Ishikawa (cell line): ENCODE measurements at regions not wholly inside any gene's neighbourhood (a gene's known extent, or its start where the extent isn't known, plus 50 kb on each side); places are given as distances from the start of the nearest gene placed in this dataset.

ENCODE experiments used
- CREB1 ChIP-seq: IDR thresholded peaks from 2 replicates; pipeline ENCODE4 v1.6.1; 2012; ENCODE audit warnings: low read depth
- EGR1 ChIP-seq: IDR thresholded peaks from 2 replicates; pipeline ENCODE4 v1.6.1; 2012
- EP300 ChIP-seq: IDR thresholded peaks from 2 replicates; pipeline ENCODE4 v1.6.1; 2012; ENCODE audit warnings: borderline replicate concordance
- FOXM1 ChIP-seq: IDR thresholded peaks from 2 replicates; pipeline ENCODE4 v1.6.1; 2012; ENCODE audit warnings: low read depth, borderline replicate concordance
- NFIC ChIP-seq: IDR thresholded peaks from 2 replicates; pipeline ENCODE4 v1.6.1; 2012
- RAD21 ChIP-seq: IDR thresholded peaks from 2 replicates; pipeline ENCODE4 v1.6.1; 2012; ENCODE audit warnings: low read depth
- REST ChIP-seq: IDR thresholded peaks from 2 replicates; pipeline ENCODE4 v1.6.1; 2012; ENCODE audit warnings: low read depth, mild to moderate bottlenecking
- TAF1 ChIP-seq: IDR thresholded peaks from 2 replicates; pipeline ENCODE4 v1.6.1; 2012; ENCODE audit warnings: low read depth, mild to moderate bottlenecking
- TCF12 ChIP-seq: IDR thresholded peaks from 2 replicates; pipeline ENCODE4 v1.6.1; 2012; ENCODE audit warnings: low read depth
- TEAD4 ChIP-seq: IDR thresholded peaks from 2 replicates; pipeline ENCODE4 v1.6.1; 2012
- USF1 ChIP-seq: IDR thresholded peaks from 2 replicates; pipeline ENCODE4 v1.6.1; 2012
- YY1 ChIP-seq: IDR thresholded peaks from 2 replicates; pipeline ENCODE4 v1.6.1; 2012; ENCODE audit warnings: low read depth
- ZBTB7A ChIP-seq: IDR thresholded peaks from 2 replicates; pipeline ENCODE4 v1.6.1; 2012; ENCODE audit warnings: low read depth
- TF ChIP-seq, protein P1 (sequence below): IDR thresholded peaks from 2 replicates; pipeline ENCODE4 v1.6.1; 2012

DNA sequence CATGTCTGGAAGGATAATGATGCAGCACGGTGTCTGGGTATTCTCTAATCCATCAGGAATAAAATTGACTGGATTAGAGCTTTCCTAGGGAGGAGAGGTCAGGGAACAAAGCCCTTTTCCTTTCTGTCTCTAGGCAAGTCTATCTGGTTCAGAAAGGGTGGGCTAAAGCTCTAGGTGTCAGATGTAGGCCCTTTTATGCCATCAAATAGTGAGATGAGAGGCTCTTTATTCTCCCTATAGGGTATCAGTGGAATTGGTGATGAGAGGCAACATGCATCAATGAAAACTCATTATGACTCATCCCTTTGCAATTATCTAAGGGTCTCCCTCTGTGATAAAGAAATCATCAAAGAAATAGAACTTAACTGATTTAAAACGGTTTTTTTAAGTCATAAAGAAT is 328.0 kb upstream of the CRIM1 start:
- TF ChIP-seq EP300 (no peak), TEAD4 (no peak), YY1 (no peak), USF1 (no peak), CREB1 (no peak), FOXM1 (no peak), RAD21 (no peak), REST (no peak), TAF1 (no peak), NFIC (no peak), ZBTB7A (no peak), TCF12 (no peak), EGR1 (no peak)
- TF ChIP-seq, protein P1, sequence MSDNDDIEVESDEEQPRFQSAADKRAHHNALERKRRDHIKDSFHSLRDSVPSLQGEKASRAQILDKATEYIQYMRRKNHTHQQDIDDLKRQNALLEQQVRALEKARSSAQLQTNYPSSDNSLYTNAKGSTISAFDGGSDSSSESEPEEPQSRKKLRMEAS: no peak
